ENCODE measurements at regions not wholly inside any gene's neighbourhood (a gene's known extent, or its start where the extent isn't known, plus 50 kb on each side); places are given as distances from the start of the nearest gene placed in this dataset.

- no peak for DNase-seq
- no TSS peak for BruUV-seq (replicated peaks)
- no peak for TF ChIP-seq CTCF (IDR thresholded peaks at IDR 0.05; ENCODE audit: unreplicated experiment)
- H3K27ac Mint-ChIP-seq (ENCODE audit: unreplicated experiment), result no peak overlapping the region
- no peaks in the 10 kb centered on the region for H3K9me3 Mint-ChIP-seq (ENCODE audit: low read depth, unreplicated experiment)
- peaks cover 82% of the 10 kb centered on the region for H3K27me3 Mint-ChIP-seq (ENCODE audit: unreplicated experiment)
- H3K4me3 Mint-ChIP-seq (ENCODE audit: low read depth, unreplicated experiment), result no peak overlapping the region
- no peaks in the 10 kb centered on the region for H3K4me1 Mint-ChIP-seq (ENCODE audit: low read depth, unreplicated experiment)
- CTCF ChIA-PET, result interaction anchor here (0.6 kb wide), 1 partner anchor 270 kb away, joined by 6 read pairs; no protein-coding TSS in a partner anchor
- no peaks in the 10 kb centered on the region for H3K36me3 Mint-ChIP-seq (ENCODE audit: insufficient read depth, unreplicated experiment)
- intact Hi-C loops (cut with micrococcal nuclease; ENCODE audit: unreplicated experiment), result no loop called here
Measured at GRCh38 chr1:11412141-11412540, 66.8 kb upstream of the DISP3 start.

GRCh38 chr1:11413986-11414391 is 65.0 kb upstream of the DISP3 start:
- Mint-ChIP-seq H3K9me3 (ENCODE audit: low read depth, unreplicated experiment) (no peaks in the 10 kb centered on the region), H3K27ac (ENCODE audit: unreplicated experiment) (no peak overlapping the region), H3K36me3 (ENCODE audit: insufficient read depth, unreplicated experiment) (no peaks in the 10 kb centered on the region), H3K27me3 (ENCODE audit: unreplicated experiment) (peaks cover 75% of the 10 kb centered on the region), H3K4me3 (ENCODE audit: low read depth, unreplicated experiment) (no peak overlapping the region), H3K4me1 (ENCODE audit: low read depth, unreplicated experiment) (no peaks in the 10 kb centered on the region)
- no TSS peak for BruUV-seq (replicated peaks)
- TF ChIP-seq CTCF (IDR thresholded peaks at IDR 0.05; ENCODE audit: unreplicated experiment), result no peak
- intact Hi-C loops (cut with micrococcal nuclease; ENCODE audit: unreplicated experiment), result no loop called here
- no peak for DNase-seq
- CTCF ChIA-PET, result no interaction called here

- no peak for DNase-seq
- intact Hi-C loops (cut with micrococcal nuclease; ENCODE audit: unreplicated experiment), result no loop called here
- H3K4me3 Mint-ChIP-seq (ENCODE audit: low read depth, unreplicated experiment), result no peak overlapping the region
- no peak overlapping the region for H3K27ac Mint-ChIP-seq (ENCODE audit: unreplicated experiment)
- no peaks in the 10 kb centered on the region for H3K4me1 Mint-ChIP-seq (ENCODE audit: low read depth, unreplicated experiment)
- no peaks in the 10 kb centered on the region for H3K9me3 Mint-ChIP-seq (ENCODE audit: low read depth, unreplicated experiment)
- H3K27me3 Mint-ChIP-seq (ENCODE audit: unreplicated experiment), result peaks cover 75% of the 10 kb centered on the region
- BruUV-seq (replicated peaks), result no TSS peak
- CTCF ChIA-PET, result no interaction called here
- H3K36me3 Mint-ChIP-seq (ENCODE audit: insufficient read depth, unreplicated experiment), result no peaks in the 10 kb centered on the region
- TF ChIP-seq CTCF (IDR thresholded peaks at IDR 0.05; ENCODE audit: unreplicated experiment), result no peak
Measured at GRCh38 chr1:11414926-11415538, 63.9 kb upstream of the DISP3 start.

- H3K4me1 Mint-ChIP-seq (ENCODE audit: low read depth, unreplicated experiment), result no peaks in the 10 kb centered on the region
- no TSS peak for BruUV-seq (replicated peaks)
- H3K4me3 Mint-ChIP-seq (ENCODE audit: low read depth, unreplicated experiment), result no peak overlapping the region
- intact Hi-C loops (cut with micrococcal nuclease; ENCODE audit: unreplicated experiment), result no loop called here
- H3K9me3 Mint-ChIP-seq (ENCODE audit: low read depth, unreplicated experiment), result no peaks in the 10 kb centered on the region
- no peak for TF ChIP-seq CTCF (IDR thresholded peaks at IDR 0.05; ENCODE audit: unreplicated experiment)
- peaks cover 81% of the 10 kb centered on the region for H3K27me3 Mint-ChIP-seq (ENCODE audit: unreplicated experiment)
- H3K36me3 Mint-ChIP-seq (ENCODE audit: insufficient read depth, unreplicated experiment), result no peaks in the 10 kb centered on the region
- DNase-seq, result no peak
- H3K27ac Mint-ChIP-seq (ENCODE audit: unreplicated experiment), result no peak overlapping the region
- CTCF ChIA-PET, result no interaction called here
Measured at GRCh38 chr1:11417162-11417561, 61.8 kb upstream of the DISP3 start.
